Type B pancreatic cell (in vitro differentiated cells): ENCODE measurements at regions not wholly inside any gene's neighbourhood (a gene's known extent, or its start where the extent isn't known, plus 50 kb on each side); places are given as distances from the start of the nearest gene placed in this dataset.

Experiments used
- DNase-seq: peaks from one replicate; pipeline ENCODE4 v3.0.0; 2021; ENCODE audit warnings: mixed read lengths; ENCODE audit not compliant: unreplicated experiment; ENCODE audit errors: extremely low spot score
- H3K27ac Mint-ChIP-seq: 2 replicates; pipeline ENCODE4 v1.8.0; 2021; ENCODE audit warnings: mild to moderate bottlenecking, mixed read lengths
- H3K27me3 Mint-ChIP-seq: 2 replicates; pipeline ENCODE4 v1.8.0; 2021; ENCODE audit warnings: mixed read lengths
- H3K36me3 Mint-ChIP-seq: 2 replicates; pipeline ENCODE4 v1.8.0; 2021; ENCODE audit warnings: mixed read lengths
- H3K4me1 Mint-ChIP-seq: one replicate; pipeline ENCODE4 v1.8.0; 2021; ENCODE audit warnings: mixed read lengths; ENCODE audit not compliant: unreplicated experiment
- H3K4me3 Mint-ChIP-seq: 2 replicates; pipeline ENCODE4 v1.8.0; 2021; ENCODE audit warnings: mild to moderate bottlenecking, mixed read lengths
- H3K9me3 Mint-ChIP-seq: 2 replicates; pipeline ENCODE4 v1.8.0; 2021; ENCODE audit warnings: mixed read lengths
- CTCF ChIP-seq: fragments of 200-600 bp; sonication (generic); conservative IDR thresholded peaks from 2 replicates; pipeline ENCODE4 v1.5.0; 2021; ENCODE audit warnings: antibody characterized with exemption, mild to moderate bottlenecking

- H3K27me3 Mint-ChIP-seq: no peaks in the 10 kb centered on the region
- no peak for DNase-seq
- H3K4me3 Mint-ChIP-seq: no peak overlapping the region
- H3K9me3 Mint-ChIP-seq: peaks cover 8% of the 10 kb centered on the region
- TF ChIP-seq CTCF: no peak
- H3K4me1 Mint-ChIP-seq: peaks cover 5% of the 10 kb centered on the region
- no peak overlapping the region for H3K27ac Mint-ChIP-seq
- H3K36me3 Mint-ChIP-seq: no peaks in the 10 kb centered on the region
Observed at GRCh38 chr3:106007512-106007911, 138.7 kb upstream of the CBLB start.

- no peaks in the 10 kb centered on the region for H3K27me3 Mint-ChIP-seq
- H3K36me3 Mint-ChIP-seq: no peaks in the 10 kb centered on the region
- peaks cover 5% of the 10 kb centered on the region for H3K4me1 Mint-ChIP-seq
- DNase-seq: no peak
- H3K9me3 Mint-ChIP-seq: peaks cover 8% of the 10 kb centered on the region
- no peak for TF ChIP-seq CTCF
- H3K27ac Mint-ChIP-seq: no peak overlapping the region
- H3K4me3 Mint-ChIP-seq: no peak overlapping the region
Observed at GRCh38 chr3:106008766-106009165, 140.0 kb upstream of the CBLB start.

GRCh38 chr3:106010829-106011228 is 142.0 kb upstream of the CBLB start:
- Mint-ChIP-seq H3K27ac (no peak overlapping the region), H3K9me3 (peaks cover 8% of the 10 kb centered on the region), H3K4me1 (peaks cover 5% of the 10 kb centered on the region), H3K36me3 (no peaks in the 10 kb centered on the region), H3K4me3 (no peak overlapping the region), H3K27me3 (no peaks in the 10 kb centered on the region)
- TF ChIP-seq CTCF: no peak
- no peak for DNase-seq

GRCh38 chr3:106013971-106014370 is 145.2 kb upstream of the CBLB start:
- DNase-seq: no peak
- Mint-ChIP-seq H3K9me3 (peaks cover 14% of the 10 kb centered on the region), H3K36me3 (no peaks in the 10 kb centered on the region), H3K27me3 (no peaks in the 10 kb centered on the region), H3K27ac (no peak overlapping the region), H3K4me3 (no peak overlapping the region), H3K4me1 (peaks cover 2% of the 10 kb centered on the region)
- TF ChIP-seq CTCF: no peak

- no peak for TF ChIP-seq CTCF
- H3K4me3 Mint-ChIP-seq: no peak overlapping the region
Observed at GRCh38 chr3:106014518-106014917, 145.7 kb upstream of the CBLB start.

GRCh38 chr3:106014971-106015370 is 146.2 kb upstream of the CBLB start:
- no peaks in the 10 kb centered on the region for H3K4me1 Mint-ChIP-seq
- H3K9me3 Mint-ChIP-seq: peaks cover 14% of the 10 kb centered on the region
- no peaks in the 10 kb centered on the region for H3K36me3 Mint-ChIP-seq
- no peak for DNase-seq
- no peaks in the 10 kb centered on the region for H3K27me3 Mint-ChIP-seq
- no peak overlapping the region for H3K27ac Mint-ChIP-seq
- no peak for TF ChIP-seq CTCF
- H3K4me3 Mint-ChIP-seq: no peak overlapping the region

More at GRCh38 chr3:106014518-106014917, 145.7 kb upstream of the CBLB start:
- Mint-ChIP-seq H3K9me3 (peaks cover 14% of the 10 kb centered on the region), H3K36me3 (no peaks in the 10 kb centered on the region), H3K27ac (no peak overlapping the region), H3K27me3 (no peaks in the 10 kb centered on the region), H3K4me1 (no peaks in the 10 kb centered on the region)
- DNase-seq: no peak
